IMR-90 (cell line): ENCODE measurements at regions not wholly inside any gene's neighbourhood (a gene's known extent, or its start where the extent isn't known, plus 50 kb on each side); places are given as distances from the start of the nearest gene placed in this dataset.
A peak's percentile ranks its signal among the peaks of the same experiment; 100 is the strongest.

Experiments used
- CEBPB ChIP-seq: IDR thresholded peaks from 2 replicates; pipeline ENCODE4 v1.6.1; 2012; ENCODE audit warnings: low read depth, low read length, improper control_type of control experiment
- CTCF ChIP-seq: conservative IDR thresholded peaks from 2 replicates; pipeline ENCODE4 v1.5.1; 2012; ENCODE audit warnings: mild to moderate bottlenecking, low read depth, low read length, improper control_type of control experiment
- MAFK ChIP-seq: IDR thresholded peaks from 2 replicates; pipeline ENCODE4 v1.6.1; 2012; ENCODE audit warnings: low read depth, low read length, improper control_type of control experiment
- MAZ ChIP-seq: IDR thresholded peaks from 2 replicates; pipeline ENCODE4 v1.6.1; 2012; ENCODE audit warnings: low read depth, mild to moderate bottlenecking, low read length, improper control_type of control experiment, moderate library complexity, borderline replicate concordance
- POLR2A ChIP-seq: IDR thresholded peaks from 2 replicates; pipeline ENCODE4 v1.6.1; 2012; ENCODE audit warnings: mild to moderate bottlenecking, low read depth, low read length
- RFX5 ChIP-seq: IDR thresholded peaks from 2 replicates; pipeline ENCODE4 v1.8.0; 2012; ENCODE audit warnings: low read depth, mild to moderate bottlenecking, low read length, moderate library complexity
- TF ChIP-seq, protein P1 (sequence below): fragments of 150-350 bp; IDR thresholded peaks from 2 replicates; pipeline ENCODE4 v1.6.1; 2016; ENCODE audit warnings: low read depth, mild to moderate bottlenecking, low read length, moderate library complexity, borderline replicate concordance

- no peak for TF ChIP-seq CTCF
- TF ChIP-seq POLR2A = no peak
- TF ChIP-seq MAFK = peak; percentile 74
- no peak for TF ChIP-seq MAZ
- TF ChIP-seq RFX5 = no peak
- TF ChIP-seq, protein P1, sequence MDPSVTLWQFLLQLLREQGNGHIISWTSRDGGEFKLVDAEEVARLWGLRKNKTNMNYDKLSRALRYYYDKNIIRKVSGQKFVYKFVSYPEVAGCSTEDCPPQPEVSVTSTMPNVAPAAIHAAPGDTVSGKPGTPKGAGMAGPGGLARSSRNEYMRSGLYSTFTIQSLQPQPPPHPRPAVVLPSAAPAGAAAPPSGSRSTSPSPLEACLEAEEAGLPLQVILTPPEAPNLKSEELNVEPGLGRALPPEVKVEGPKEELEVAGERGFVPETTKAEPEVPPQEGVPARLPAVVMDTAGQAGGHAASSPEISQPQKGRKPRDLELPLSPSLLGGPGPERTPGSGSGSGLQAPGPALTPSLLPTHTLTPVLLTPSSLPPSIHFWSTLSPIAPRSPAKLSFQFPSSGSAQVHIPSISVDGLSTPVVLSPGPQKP = no peak
- TF ChIP-seq CEBPB = no peak
Measured at GRCh38 chr1:194164755-194165154, 978.3 kb upstream of the B3GALT2 start.
